ENCODE measurements at regions not wholly inside any gene's neighbourhood (a gene's known extent, or its start where the extent isn't known, plus 50 kb on each side); places are given as distances from the start of the nearest gene placed in this dataset.

DNA sequence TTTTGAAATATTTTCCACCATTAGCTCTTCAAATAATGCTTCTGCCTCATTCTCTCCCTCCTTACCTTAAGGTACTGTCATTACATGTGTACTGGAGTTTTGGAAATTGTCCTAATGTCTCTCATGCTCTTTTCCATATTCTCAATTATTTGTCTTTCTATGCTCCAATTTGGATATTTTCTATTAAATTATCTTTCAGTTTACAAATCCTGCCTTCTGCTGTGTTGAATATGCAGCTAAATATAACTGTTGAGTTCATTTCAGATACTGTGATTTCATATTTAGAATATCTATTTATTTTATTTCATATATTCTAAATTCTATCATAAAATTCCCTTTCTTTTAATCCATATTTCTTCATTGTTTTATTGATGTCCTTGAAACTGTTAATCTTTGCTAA, 388.0 kb upstream of the CDIN1 start:
- TF ChIP-seq, protein P1, sequence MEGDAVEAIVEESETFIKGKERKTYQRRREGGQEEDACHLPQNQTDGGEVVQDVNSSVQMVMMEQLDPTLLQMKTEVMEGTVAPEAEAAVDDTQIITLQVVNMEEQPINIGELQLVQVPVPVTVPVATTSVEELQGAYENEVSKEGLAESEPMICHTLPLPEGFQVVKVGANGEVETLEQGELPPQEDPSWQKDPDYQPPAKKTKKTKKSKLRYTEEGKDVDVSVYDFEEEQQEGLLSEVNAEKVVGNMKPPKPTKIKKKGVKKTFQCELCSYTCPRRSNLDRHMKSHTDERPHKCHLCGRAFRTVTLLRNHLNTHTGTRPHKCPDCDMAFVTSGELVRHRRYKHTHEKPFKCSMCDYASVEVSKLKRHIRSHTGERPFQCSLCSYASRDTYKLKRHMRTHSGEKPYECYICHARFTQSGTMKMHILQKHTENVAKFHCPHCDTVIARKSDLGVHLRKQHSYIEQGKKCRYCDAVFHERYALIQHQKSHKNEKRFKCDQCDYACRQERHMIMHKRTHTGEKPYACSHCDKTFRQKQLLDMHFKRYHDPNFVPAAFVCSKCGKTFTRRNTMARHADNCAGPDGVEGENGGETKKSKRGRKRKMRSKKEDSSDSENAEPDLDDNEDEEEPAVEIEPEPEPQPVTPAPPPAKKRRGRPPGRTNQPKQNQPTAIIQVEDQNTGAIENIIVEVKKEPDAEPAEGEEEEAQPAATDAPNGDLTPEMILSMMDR (IDR thresholded peaks at IDR 0.05): no peak
- TF ChIP-seq EZH2phosphoT487 (IDR thresholded peaks at IDR 0.05) (no peak), EZH2 (IDR thresholded peaks at IDR 0.05) (no peak)

Measured in neural progenitor cell (in vitro differentiated cells).